SU-DHL-6 (cell line): ENCODE measurements at regions not wholly inside any gene's neighbourhood (a gene's known extent, or its start where the extent isn't known, plus 50 kb on each side); places are given as distances from the start of the nearest gene placed in this dataset.

Source experiments
- H2AFZ ChIP-seq: fragments of 200-600 bp; sonication (generic); 2 replicates; pipeline ENCODE4 v1.6.1; 2014; ENCODE audit warnings: low read depth, mild to moderate bottlenecking, moderate library complexity, mixed read lengths, antibody characterized with exemption, low read length; ENCODE audit not compliant: severe bottlenecking
- H3F3A ChIP-seq: fragments of 200-600 bp; shearing (Covaris generic); 2 replicates; pipeline ENCODE4 v1.6.0; 2016; ENCODE audit warnings: antibody characterized with exemption, mild to moderate bottlenecking; ENCODE audit not compliant: insufficient read depth
- H3K27ac ChIP-seq: fragments of 200-600 bp; sonication (generic); 2 replicates; pipeline ENCODE4 v1.5.1; 2016; ENCODE audit warnings: low read depth, mild to moderate bottlenecking, low read length, moderate library complexity, mixed read lengths
- H3K27me3 ChIP-seq: fragments of 200-600 bp; sonication (generic), shearing (Covaris generic); 2 replicates; pipeline ENCODE4 v1.6.0; 2014; ENCODE audit warnings: mild to moderate bottlenecking, low read length
- H3K36me3 ChIP-seq: fragments of 200-600 bp; sonication (generic); 2 replicates; pipeline ENCODE4 v1.6.1; 2014; ENCODE audit warnings: mild to moderate bottlenecking, low read length, mixed read lengths
- H3K4me2 ChIP-seq: fragments of 300-600, 200-600 bp; shearing (Covaris generic), sonication (generic); 2 replicates; pipeline ENCODE4 v1.6.0; 2014; ENCODE audit warnings: low read length, low read depth, mild to moderate bottlenecking; ENCODE audit not compliant: poor library complexity, severe bottlenecking
- H3K4me3 ChIP-seq: fragments of 200-600 bp; sonication (generic); 2 replicates; pipeline ENCODE4 v1.5.1; 2014; ENCODE audit warnings: antibody characterized with exemption, low read length, mild to moderate bottlenecking, mixed read lengths; ENCODE audit not compliant: insufficient read depth, poor library complexity, severe bottlenecking
- H3K79me2 ChIP-seq: fragments of 200-600 bp; sonication (generic); 2 replicates; pipeline ENCODE4 v1.6.1; 2014; ENCODE audit warnings: mild to moderate bottlenecking, low read length, moderate library complexity; ENCODE audit not compliant: insufficient read depth
- H3K9ac ChIP-seq: fragments of 200-600 bp; sonication (generic); 2 replicates; pipeline ENCODE4 v1.7.0; 2014; ENCODE audit warnings: mild to moderate bottlenecking, low read length
- H3K9me2 ChIP-seq: fragments of 200-600 bp; sonication (generic); replicated peaks from 2 replicates; pipeline ENCODE4 v1.6.1; 2014; ENCODE audit warnings: low read length; ENCODE audit not compliant: insufficient read depth
- H3K9me3 ChIP-seq: fragments of 200-600 bp; sonication (generic); 2 replicates; pipeline ENCODE4 v1.6.1; 2014; ENCODE audit warnings: low read length, mixed read lengths; ENCODE audit not compliant: insufficient read depth
- H4K20me1 ChIP-seq: fragments of 200-600 bp; sonication (generic); 2 replicates; pipeline ENCODE4 v1.6.1; 2014; ENCODE audit warnings: low read depth, mild to moderate bottlenecking, antibody characterized with exemption, low read length, moderate library complexity, mixed read lengths
- CTCF ChIP-seq: fragments of 200-600 bp; sonication (generic); IDR thresholded peaks from one replicate; pipeline ENCODE4 v1.5.1; 2017; ENCODE audit warnings: antibody characterized with exemption, mild to moderate bottlenecking, low read length, moderate library complexity; ENCODE audit not compliant: insufficient read depth, poor library complexity, severe bottlenecking
- EZH2phosphoT487 ChIP-seq: fragments of 200-600 bp; sonication (generic), shearing (Covaris generic); conservative IDR thresholded peaks from 2 replicates; pipeline ENCODE4 v1.6.1; 2018; ENCODE audit warnings: mild to moderate bottlenecking, antibody characterized with exemption, low read length, moderate library complexity, mixed read lengths

DNA sequence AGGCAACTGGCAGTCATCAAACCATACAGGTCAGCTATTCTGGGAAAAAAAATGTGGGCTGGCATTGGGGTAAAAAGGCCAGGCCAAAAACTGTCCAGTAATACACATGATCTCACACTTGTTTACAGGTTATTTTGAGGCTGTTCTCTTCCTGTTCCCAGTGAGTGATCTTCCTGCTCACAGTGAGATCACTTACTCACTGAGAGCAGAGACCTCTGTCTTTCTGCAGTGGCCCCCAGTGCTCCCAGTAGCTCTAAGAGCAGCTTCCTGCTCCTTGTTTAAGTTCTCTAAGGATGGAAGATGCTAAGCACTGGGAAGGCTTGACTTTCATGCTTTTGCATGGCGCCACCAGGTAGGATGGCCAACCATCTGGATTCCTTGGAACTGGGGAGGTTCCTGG is 93.5 kb upstream of the KIAA1217 start:
- Histone ChIP-seq H3K27me3 (no peaks in the 10 kb centered on the region), H3K4me2 (no peak overlapping the region)

DNA sequence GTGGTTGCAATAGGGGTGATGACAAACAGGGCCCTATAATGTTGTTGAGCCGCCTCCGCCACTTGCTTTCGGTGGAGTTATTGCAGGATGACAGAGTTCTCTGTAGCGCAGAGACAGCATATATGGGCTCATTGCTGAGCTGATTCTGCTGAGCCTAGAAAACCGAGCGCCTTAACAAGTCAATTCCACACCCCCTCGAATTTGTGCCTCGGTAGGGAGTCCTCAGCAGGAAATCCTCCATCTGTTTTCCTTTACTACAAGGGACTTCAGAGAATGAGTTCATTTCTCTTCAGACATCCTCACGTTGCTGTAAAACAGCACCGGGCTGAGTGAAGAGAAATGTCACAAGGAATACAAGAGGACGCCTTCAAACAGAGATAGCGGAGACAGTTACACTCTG is 90.7 kb upstream of the KIAA1217 start:
- no peaks in the 10 kb centered on the region for H3K79me2 ChIP-seq
- no peaks in the 10 kb centered on the region for H3F3A ChIP-seq
- H3K9ac ChIP-seq: no peak overlapping the region
- H3K9me3 ChIP-seq: no peaks in the 10 kb centered on the region
- no peaks in the 10 kb centered on the region for H3K27me3 ChIP-seq
- no peak overlapping the region for H2AFZ ChIP-seq
- H3K9me2 ChIP-seq: no peaks in the 10 kb centered on the region
- H3K36me3 ChIP-seq: no peaks in the 10 kb centered on the region
- no peak overlapping the region for H3K27ac ChIP-seq
- no peak for TF ChIP-seq CTCF
- TF ChIP-seq EZH2phosphoT487: no peak
- no peak overlapping the region for H3K4me2 ChIP-seq
- no peak overlapping the region for H3K4me3 ChIP-seq
- H4K20me1 ChIP-seq: no peaks in the 10 kb centered on the region

More for the DNA sequence above, 93.5 kb upstream of the KIAA1217 start:
- Histone ChIP-seq H3K9me3 (no peaks in the 10 kb centered on the region), H3K36me3 (no peaks in the 10 kb centered on the region), H2AFZ (no peak overlapping the region), H3K4me3 (no peak overlapping the region), H3K9ac (no peak overlapping the region), H3K79me2 (no peaks in the 10 kb centered on the region), H3F3A (no peaks in the 10 kb centered on the region), H4K20me1 (no peaks in the 10 kb centered on the region), H3K9me2 (no peaks in the 10 kb centered on the region), H3K27ac (no peak overlapping the region)
- TF ChIP-seq EZH2phosphoT487 (no peak), CTCF (no peak)

DNA sequence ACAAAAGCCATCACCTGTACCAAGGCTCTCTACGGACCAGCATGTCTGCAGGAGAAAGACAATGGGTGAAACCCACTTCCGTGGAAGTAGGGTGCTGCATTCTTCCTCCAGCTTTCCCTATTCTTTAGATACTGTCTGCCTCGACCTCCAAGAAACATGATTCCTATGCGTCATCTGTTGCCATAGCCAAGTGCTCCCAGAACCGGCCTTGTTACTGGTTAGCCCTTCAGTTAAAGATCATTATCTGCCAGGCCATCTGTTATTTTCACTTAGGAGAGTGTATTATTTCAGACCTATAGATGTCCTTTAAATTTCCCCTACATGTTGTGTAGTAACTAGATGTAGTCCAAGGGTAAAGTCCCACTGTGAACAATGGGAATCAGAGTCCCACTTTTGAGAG is 89.0 kb upstream of the KIAA1217 start:
- H3K9me3 ChIP-seq: no peaks in the 10 kb centered on the region
- no peaks in the 10 kb centered on the region for H3K36me3 ChIP-seq
- H3K9ac ChIP-seq: no peak overlapping the region
- TF ChIP-seq EZH2phosphoT487 (no peak), CTCF (no peak)
- no peaks in the 10 kb centered on the region for H3K79me2 ChIP-seq
- no peaks in the 10 kb centered on the region for H4K20me1 ChIP-seq
- no peaks in the 10 kb centered on the region for H3K27me3 ChIP-seq
- no peak overlapping the region for H2AFZ ChIP-seq
- H3K4me2 ChIP-seq: no peak overlapping the region
- no peaks in the 10 kb centered on the region for H3K9me2 ChIP-seq
- H3K4me3 ChIP-seq: no peak overlapping the region
- H3K27ac ChIP-seq: no peak overlapping the region
- H3F3A ChIP-seq: no peaks in the 10 kb centered on the region

DNA sequence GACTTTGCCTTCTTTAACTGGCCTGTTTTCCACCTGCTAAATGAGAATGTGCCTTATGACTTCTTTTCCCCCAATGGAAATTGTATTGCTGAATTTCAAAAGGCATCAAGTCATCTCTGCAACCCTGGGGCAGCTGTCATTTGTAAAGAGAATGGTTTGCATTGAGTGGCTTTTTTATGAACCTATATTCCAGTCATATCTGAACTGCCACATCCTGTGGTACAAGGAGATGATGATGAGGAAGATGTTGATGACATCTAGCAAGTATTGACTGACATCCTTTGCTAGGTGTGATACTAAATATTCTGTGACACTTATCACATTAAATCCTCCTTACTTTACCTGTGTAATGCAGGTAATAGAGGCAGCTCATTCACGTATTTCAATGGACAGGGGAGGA is 88.3 kb upstream of the KIAA1217 start:
- no peaks in the 10 kb centered on the region for H3K27me3 ChIP-seq
- no peaks in the 10 kb centered on the region for H3K36me3 ChIP-seq
- no peak overlapping the region for H2AFZ ChIP-seq
- no peaks in the 10 kb centered on the region for H3F3A ChIP-seq
- no peaks in the 10 kb centered on the region for H3K79me2 ChIP-seq
- H3K4me2 ChIP-seq: no peak overlapping the region
- no peaks in the 10 kb centered on the region for H3K9me3 ChIP-seq
- no peak overlapping the region for H3K9ac ChIP-seq
- H3K27ac ChIP-seq: no peak overlapping the region
- no peaks in the 10 kb centered on the region for H4K20me1 ChIP-seq
- H3K9me2 ChIP-seq: no peaks in the 10 kb centered on the region
- no peak overlapping the region for H3K4me3 ChIP-seq
- TF ChIP-seq CTCF (no peak), EZH2phosphoT487 (no peak)
